PFSK-1 (cell line): ENCODE measurements at regions not wholly inside any gene's neighbourhood (a gene's known extent, or its start where the extent isn't known, plus 50 kb on each side); places are given as distances from the start of the nearest gene placed in this dataset.

Experiments used
- REST ChIP-seq, 2 experiments: IDR thresholded peaks; 2 replicates each; pipeline versions ENCODE4 v1.6.1 to v1.8.0; 2011 to 2012; ENCODE audit warnings: low read depth in 2 of 2, low read length in 2 of 2, control low read depth in 1 of 2, inconsistent platforms in 1 of 2, mild to moderate bottlenecking in 1 of 2, moderate library complexity in 1 of 2; ENCODE audit not compliant: insufficient read depth in 1 of 2
- TAF1 ChIP-seq: IDR thresholded peaks from 2 replicates; pipeline ENCODE4 v1.6.1; 2012; ENCODE audit warnings: low read length, control low read depth, borderline replicate concordance; ENCODE audit not compliant: insufficient read depth

- TF ChIP-seq REST (IDR thresholded peaks at IDR 0.05; ENCODE audit: insufficient read depth in 1 of 2, low read depth in 2 of 2, low read length in 2 of 2) (no peak), TAF1 (no peak)
These were observed 180.2 kb downstream of the EPM2A start for GRCh38 chr6:145555084-145555483.
